Right atrium auricular region (tissue), 2 donors: ENCODE measurements at regions not wholly inside any gene's neighbourhood (a gene's known extent, or its start where the extent isn't known, plus 50 kb on each side); places are given as distances from the start of the nearest gene placed in this dataset.

Experiments used
- DNase-seq: peaks from one replicate; pipeline ENCODE4 v3.0.0-alpha.2; 2019; ENCODE audit warnings: low spot score
- H3K27ac ChIP-seq, 2 donors: fragments of 200-600 bp; sonication (generic); 1 replicate in 1 of 2; 2 replicates in 1 of 2; pipeline ENCODE4 v1.5.1; 2016 to 2019
- H3K27me3 ChIP-seq, 2 donors: fragments of 200-600 bp; sonication (generic); one replicate each; pipeline versions ENCODE4 v1.5.1 to v1.6.0; 2017 to 2019
- H3K36me3 ChIP-seq: fragments of 200-600 bp; sonication (generic); one replicate; pipeline ENCODE4 v1.5.1; 2016
- H3K4me1 ChIP-seq, 2 donors: fragments of 200-600 bp; sonication (generic); one replicate each; pipeline versions ENCODE4 v1.5.1 to v1.6.0; 2017 to 2019
- H3K4me3 ChIP-seq, 2 donors: fragments of 200-600 bp; sonication (generic); 1 replicate in 1 of 2; 2 replicates in 1 of 2; pipeline ENCODE4 v1.5.1; 2017 to 2019; ENCODE audit warnings: mild to moderate bottlenecking in 1 of 2, moderate library complexity in 1 of 2
- H3K9me3 ChIP-seq, 2 donors: fragments of 200-600 bp; sonication (generic); one replicate each; pipeline ENCODE4 v1.5.1; 2019
- CTCF ChIP-seq, 2 donors: fragments of 200-600 bp; sonication (generic); IDR thresholded peaks; one replicate each; pipeline ENCODE4 v1.5.1; 2019; ENCODE audit warnings: antibody characterized with exemption in 2 of 2
- microRNA-seq, 2 donors: library from miRNA; unstranded; fragments of <30 nt; microRNA quantifications; one replicate each; pipeline ENCODE4, GENCODE V29; 2016 to 2017; ENCODE audit warnings: borderline number of aligned reads in 2 of 2, borderline replicate concordance in 1 of 2

DNA sequence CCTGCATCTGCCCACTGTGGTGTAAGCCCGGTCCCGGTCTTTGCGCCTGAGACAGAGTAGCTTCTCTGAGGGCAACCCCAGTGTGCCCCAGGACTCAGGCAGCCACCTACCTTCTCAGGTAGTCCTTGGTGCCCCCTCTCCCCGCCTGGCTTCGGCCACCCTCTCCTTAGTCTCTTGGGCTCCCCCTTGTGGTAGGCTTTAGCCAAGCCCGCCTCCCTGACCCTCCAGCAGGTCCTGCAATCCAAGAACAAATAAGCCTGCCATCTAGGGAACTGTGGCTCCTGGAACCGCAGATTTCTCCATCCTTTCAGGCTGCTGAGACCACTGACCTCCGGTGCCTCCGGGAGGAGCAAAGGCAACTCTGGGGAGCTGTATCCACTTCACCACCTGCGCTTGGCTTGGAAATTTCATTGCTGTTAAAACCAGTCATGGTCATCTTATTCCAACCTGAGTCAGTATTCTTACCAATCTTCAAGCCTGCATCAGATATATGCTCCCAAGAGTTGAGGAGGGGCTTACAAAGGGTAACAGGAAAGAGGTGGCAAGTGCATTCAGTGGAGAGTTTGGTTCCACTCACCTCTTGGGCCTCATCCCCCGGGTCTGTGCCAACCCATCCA is 52.8 kb upstream of the TENM4 start:
- DNase-seq, result peak; percentile 61
- H3K4me1 ChIP-seq, result no peaks in the 10 kb centered on the region

GRCh38 chr11:79492008-79492407 is 51.2 kb upstream of the TENM4 start:
- no peak for TF ChIP-seq CTCF (IDR thresholded peaks at IDR 0.05)
- peaks cover 0 to 2% of the 10 kb centered on the region in 2 donors for H3K9me3 ChIP-seq
- no peaks in the 10 kb centered on the region for H3K4me1 ChIP-seq
- H3K27me3 ChIP-seq, result no peaks in the 10 kb centered on the region
- no peak overlapping the region for H3K4me3 ChIP-seq
- H3K36me3 ChIP-seq, result no peaks in the 10 kb centered on the region
- no peak overlapping the region for H3K27ac ChIP-seq
- DNase-seq, result no peak

More for the DNA sequence above, 52.8 kb upstream of the TENM4 start:
- Histone ChIP-seq H3K36me3 (no peaks in the 10 kb centered on the region), H3K27ac (no peak overlapping the region), H3K4me3 (no peak overlapping the region), H3K27me3 (no peaks in the 10 kb centered on the region), H3K9me3 (peaks cover 0 to 10% of the 10 kb centered on the region in 2 donors)
- TF ChIP-seq CTCF (IDR thresholded peaks at IDR 0.05), result peak; percentile 79 to 88

Small RNA genes in the stretch of these regions (microRNA-seq; reads per million reads assigned to microRNA genes)
- gene MIR4300, result 0 reads per million in 2 donors
